ENCODE measurements at regions not wholly inside any gene's neighbourhood (a gene's known extent, or its start where the extent isn't known, plus 50 kb on each side); places are given as distances from the start of the nearest gene placed in this dataset.

DNA sequence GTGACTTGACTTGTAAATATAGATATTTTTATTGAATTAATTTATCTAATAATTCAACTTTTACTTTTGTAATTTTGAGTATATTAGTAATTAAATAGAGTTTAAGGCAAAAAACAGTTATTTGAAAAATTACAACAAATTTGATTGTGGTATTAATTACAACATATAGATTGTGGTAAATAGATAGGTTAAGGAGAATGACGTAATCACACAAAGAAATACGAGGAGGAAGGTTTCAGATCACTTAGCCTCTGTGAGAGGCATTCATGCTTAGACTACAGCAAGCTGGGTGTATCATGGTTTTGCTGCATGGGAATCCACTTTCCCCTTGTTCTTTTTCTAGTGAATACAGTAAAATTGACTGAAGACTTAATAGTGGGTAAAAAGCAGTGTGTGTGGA lies 878.4 kb upstream of the EDIL3 start:
- no peak overlapping the region for H3K4me3 ChIP-seq (ENCODE audit: low read depth, low read length)
- DNase-seq (ENCODE audit: low read depth) = no peak
- TF ChIP-seq, protein P1, sequence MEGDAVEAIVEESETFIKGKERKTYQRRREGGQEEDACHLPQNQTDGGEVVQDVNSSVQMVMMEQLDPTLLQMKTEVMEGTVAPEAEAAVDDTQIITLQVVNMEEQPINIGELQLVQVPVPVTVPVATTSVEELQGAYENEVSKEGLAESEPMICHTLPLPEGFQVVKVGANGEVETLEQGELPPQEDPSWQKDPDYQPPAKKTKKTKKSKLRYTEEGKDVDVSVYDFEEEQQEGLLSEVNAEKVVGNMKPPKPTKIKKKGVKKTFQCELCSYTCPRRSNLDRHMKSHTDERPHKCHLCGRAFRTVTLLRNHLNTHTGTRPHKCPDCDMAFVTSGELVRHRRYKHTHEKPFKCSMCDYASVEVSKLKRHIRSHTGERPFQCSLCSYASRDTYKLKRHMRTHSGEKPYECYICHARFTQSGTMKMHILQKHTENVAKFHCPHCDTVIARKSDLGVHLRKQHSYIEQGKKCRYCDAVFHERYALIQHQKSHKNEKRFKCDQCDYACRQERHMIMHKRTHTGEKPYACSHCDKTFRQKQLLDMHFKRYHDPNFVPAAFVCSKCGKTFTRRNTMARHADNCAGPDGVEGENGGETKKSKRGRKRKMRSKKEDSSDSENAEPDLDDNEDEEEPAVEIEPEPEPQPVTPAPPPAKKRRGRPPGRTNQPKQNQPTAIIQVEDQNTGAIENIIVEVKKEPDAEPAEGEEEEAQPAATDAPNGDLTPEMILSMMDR (IDR thresholded peaks at IDR 0.05; ENCODE audit: low read depth, low read length) = no peak
- TF ChIP-seq POLR2A (IDR thresholded peaks at IDR 0.05; ENCODE audit: extremely low read depth, insufficient read length) = no peak
- TF ChIP-seq MYC (IDR thresholded peaks at IDR 0.05; ENCODE audit: low read depth, low read length) = no peak
- TF ChIP-seq, protein P2, sequence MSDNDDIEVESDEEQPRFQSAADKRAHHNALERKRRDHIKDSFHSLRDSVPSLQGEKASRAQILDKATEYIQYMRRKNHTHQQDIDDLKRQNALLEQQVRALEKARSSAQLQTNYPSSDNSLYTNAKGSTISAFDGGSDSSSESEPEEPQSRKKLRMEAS (IDR thresholded peaks at IDR 0.05; ENCODE audit: low read depth, low read length) = no peak

DNA sequence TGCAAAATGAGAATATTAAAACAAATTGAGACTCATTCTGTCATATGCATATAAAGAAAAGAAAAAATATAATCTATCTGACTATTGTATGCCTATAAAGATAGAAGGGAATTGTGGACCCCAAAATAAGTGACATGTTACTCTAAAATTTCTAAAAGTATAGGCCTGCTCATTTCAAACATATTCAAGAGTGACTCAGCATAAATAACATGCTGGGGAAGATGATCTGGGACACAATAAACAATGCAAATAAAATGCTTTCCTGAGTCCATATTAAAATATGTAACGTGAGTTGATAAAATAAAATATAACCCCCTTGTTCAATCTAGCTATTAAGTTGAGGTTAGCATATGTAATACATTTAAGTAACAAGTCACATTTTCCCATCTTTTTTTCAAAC lies 882.0 kb upstream of the EDIL3 start:
- TF ChIP-seq POLR2A (IDR thresholded peaks at IDR 0.05; ENCODE audit: extremely low read depth, insufficient read length) = no peak
- no peak for TF ChIP-seq MYC (IDR thresholded peaks at IDR 0.05; ENCODE audit: low read depth, low read length)
- TF ChIP-seq, protein P2 (IDR thresholded peaks at IDR 0.05; ENCODE audit: low read depth, low read length) = no peak
- TF ChIP-seq, protein P1 (IDR thresholded peaks at IDR 0.05; ENCODE audit: low read depth, low read length) = no peak
- no peak overlapping the region for H3K4me3 ChIP-seq (ENCODE audit: low read depth, low read length)
- no peak for DNase-seq (ENCODE audit: low read depth)

DNA sequence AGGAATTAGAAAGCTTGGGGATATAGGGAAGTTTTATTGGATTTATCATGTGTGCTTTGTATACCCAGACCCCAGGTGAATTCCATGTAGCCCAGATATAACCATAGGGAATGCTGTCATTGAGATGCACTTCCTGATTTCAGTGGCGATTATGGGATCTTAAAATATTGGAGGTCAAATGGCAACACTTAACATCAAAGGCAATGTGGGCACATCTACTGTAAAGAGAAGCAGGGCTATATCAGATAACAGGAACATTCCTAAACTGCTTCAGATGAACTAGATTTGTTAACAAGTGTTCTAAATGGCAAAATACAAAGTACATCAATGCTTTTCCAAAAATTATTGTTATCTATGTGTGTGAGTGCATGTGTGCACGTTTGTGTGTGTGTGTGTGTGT lies 883.5 kb upstream of the EDIL3 start:
- no peak for DNase-seq (ENCODE audit: low read depth)
- no peak overlapping the region for H3K4me3 ChIP-seq (ENCODE audit: low read depth, low read length)
- TF ChIP-seq MYC (IDR thresholded peaks at IDR 0.05; ENCODE audit: low read depth, low read length) (no peak), POLR2A (IDR thresholded peaks at IDR 0.05; ENCODE audit: extremely low read depth, insufficient read length) (no peak)
- TF ChIP-seq, protein P1 (IDR thresholded peaks at IDR 0.05; ENCODE audit: low read depth, low read length) = no peak
- TF ChIP-seq, protein P2 (IDR thresholded peaks at IDR 0.05; ENCODE audit: low read depth, low read length) = no peak

DNA sequence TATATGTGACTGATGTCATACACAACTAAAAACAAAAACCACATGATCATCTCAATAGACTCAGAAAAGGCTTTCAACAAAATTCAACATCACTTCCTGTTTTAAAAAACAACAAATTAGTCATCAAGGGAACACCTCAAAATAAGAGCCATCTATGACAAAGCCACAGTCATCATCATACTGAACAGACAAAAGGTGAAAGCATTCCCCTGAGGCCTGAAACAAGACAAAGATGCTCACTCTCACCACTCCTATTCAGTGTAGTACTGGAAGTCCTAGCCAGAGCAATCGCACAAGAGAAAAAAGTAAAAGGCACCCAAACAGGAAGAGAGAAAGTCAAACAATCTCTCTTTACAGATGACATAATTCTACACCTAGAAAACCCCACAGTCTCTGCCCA lies 893.5 kb upstream of the EDIL3 start:
- no peak for DNase-seq (ENCODE audit: low read depth)
- TF ChIP-seq, protein P1 (IDR thresholded peaks at IDR 0.05; ENCODE audit: low read depth, low read length) = no peak
- no peak for TF ChIP-seq MYC (IDR thresholded peaks at IDR 0.05; ENCODE audit: low read depth, low read length)
- TF ChIP-seq, protein P2 (IDR thresholded peaks at IDR 0.05; ENCODE audit: low read depth, low read length) = no peak
- no peak overlapping the region for H3K4me3 ChIP-seq (ENCODE audit: low read depth, low read length)

DNA sequence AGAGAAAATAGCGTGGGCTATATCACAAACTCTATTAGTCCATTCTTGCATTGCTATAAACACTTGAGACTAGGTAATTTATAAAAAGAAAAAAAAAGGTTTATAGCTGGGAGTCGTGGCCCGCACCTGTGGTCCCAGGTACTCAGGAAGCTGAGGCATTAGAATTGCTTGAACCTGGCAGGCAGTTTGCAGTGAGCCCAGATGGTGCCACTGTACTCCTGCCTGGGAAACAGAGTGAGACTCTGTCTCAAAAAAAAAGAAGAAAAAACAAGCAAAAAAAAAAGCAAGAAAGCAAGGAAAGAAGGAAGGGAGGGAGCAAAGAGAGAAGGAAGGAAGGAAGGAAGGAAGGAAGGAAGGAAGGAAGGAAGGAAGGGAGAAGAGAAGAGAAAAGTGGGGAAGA lies 904.2 kb upstream of the EDIL3 start:
- TF ChIP-seq MYC (IDR thresholded peaks at IDR 0.05; ENCODE audit: low read depth, low read length) (no peak), POLR2A (IDR thresholded peaks at IDR 0.05; ENCODE audit: extremely low read depth, insufficient read length) (no peak)
- TF ChIP-seq, protein P1 (IDR thresholded peaks at IDR 0.05; ENCODE audit: low read depth, low read length) = no peak
- TF ChIP-seq, protein P2 (IDR thresholded peaks at IDR 0.05; ENCODE audit: low read depth, low read length) = no peak
- H3K4me3 ChIP-seq (ENCODE audit: low read depth, low read length) = no peak overlapping the region
- DNase-seq (ENCODE audit: low read depth) = no peak

Data from NB4 (cell line).